Neural progenitor cell (in vitro differentiated cells): ENCODE measurements at regions not wholly inside any gene's neighbourhood (a gene's known extent, or its start where the extent isn't known, plus 50 kb on each side); places are given as distances from the start of the nearest gene placed in this dataset.

Experiments
- DNase-seq: peaks from one replicate; pipeline ENCODE4 v3.0.0-alpha.2; 2016; ENCODE audit warnings: low spot score
- H2AFZ ChIP-seq: fragments of 200-600 bp; sonication (generic); replicated peaks from 2 replicates; pipeline ENCODE4 v1.6.1; 2016; ENCODE audit warnings: antibody characterized with exemption
- H3F3A ChIP-seq: fragments of 200-600 bp; sonication (generic); 2 replicates; pipeline ENCODE4 v1.6.1; 2016; ENCODE audit warnings: antibody characterized with exemption, low read depth
- H3K27ac ChIP-seq: fragments of 200-600 bp; sonication (generic); 2 replicates; pipeline ENCODE4 v1.5.1; 2016; ENCODE audit warnings: mild to moderate bottlenecking
- H3K27me3 ChIP-seq: fragments of 200-600 bp; sonication (generic); 2 replicates; pipeline ENCODE4 v1.6.1; 2016; ENCODE audit warnings: mild to moderate bottlenecking, moderate library complexity
- H3K36me3 ChIP-seq: fragments of 200-600 bp; sonication (generic); 2 replicates; pipeline ENCODE4 v1.5.1; 2016
- H3K4me1 ChIP-seq: fragments of 200-600 bp; sonication (generic); 2 replicates; pipeline ENCODE4 v1.6.1; 2016; ENCODE audit warnings: mixed run types
- H3K4me2 ChIP-seq: fragments of 200-600 bp; sonication (generic); 2 replicates; pipeline ENCODE4 v1.6.1; 2016
- H3K4me3 ChIP-seq: fragments of 200-600 bp; sonication (generic); 2 replicates; pipeline ENCODE4 v1.5.1; 2016
- H3K79me2 ChIP-seq: fragments of 200-600 bp; sonication (generic); 2 replicates; pipeline ENCODE4 v1.6.1; 2016; ENCODE audit warnings: low read depth
- H3K9ac ChIP-seq: fragments of 200-600 bp; sonication (generic); 2 replicates; pipeline ENCODE4 v1.6.1; 2016
- H3K9me3 ChIP-seq: fragments of 200-600 bp; sonication (generic); 2 replicates; pipeline ENCODE4 v1.5.1; 2016; ENCODE audit warnings: low read depth
- H4K20me1 ChIP-seq: fragments of 200-600 bp; sonication (generic); 2 replicates; pipeline ENCODE4 v1.6.1; 2016; ENCODE audit warnings: low read depth
- H3K27ac Mint-ChIP-seq: 3 replicates; pipeline ENCODE4 v1.8.0; 2021; ENCODE audit warnings: mixed read lengths
- H3K27me3 Mint-ChIP-seq: 2 replicates; pipeline ENCODE4 v1.8.0; 2022; ENCODE audit warnings: low read depth, mild to moderate bottlenecking, inconsistent platforms, moderate library complexity, mixed read lengths; ENCODE audit not compliant: insufficient read depth
- H3K36me3 Mint-ChIP-seq: 3 replicates; pipeline ENCODE4 v1.8.0; 2021; ENCODE audit warnings: mixed read lengths
- H3K4me1 Mint-ChIP-seq: 3 replicates; pipeline ENCODE4 v1.8.0; 2021; ENCODE audit warnings: mixed read lengths
- H3K4me3 Mint-ChIP-seq: 3 replicates; pipeline ENCODE4 v1.8.0; 2021; ENCODE audit warnings: mild to moderate bottlenecking, moderate library complexity, mixed read lengths
- H3K9me3 Mint-ChIP-seq: 3 replicates; pipeline ENCODE4 v1.8.0; 2020; ENCODE audit warnings: mixed read lengths
- EZH2 ChIP-seq: fragments of 200-600 bp; sonication (generic); IDR thresholded peaks from 2 replicates; pipeline ENCODE4 v1.6.1; 2017; ENCODE audit warnings: antibody characterized with exemption, mild to moderate bottlenecking, moderate library complexity
- EZH2phosphoT487 ChIP-seq: fragments of 200-600 bp; sonication (generic); IDR thresholded peaks from 2 replicates; pipeline ENCODE4 v1.6.1; 2017; ENCODE audit warnings: antibody characterized with exemption
- TF ChIP-seq, protein P1 (sequence below): fragments of 200-600 bp; sonication (generic); IDR thresholded peaks from 2 replicates; pipeline ENCODE4 v1.5.1; 2017; ENCODE audit warnings: antibody characterized with exemption, mild to moderate bottlenecking

DNA sequence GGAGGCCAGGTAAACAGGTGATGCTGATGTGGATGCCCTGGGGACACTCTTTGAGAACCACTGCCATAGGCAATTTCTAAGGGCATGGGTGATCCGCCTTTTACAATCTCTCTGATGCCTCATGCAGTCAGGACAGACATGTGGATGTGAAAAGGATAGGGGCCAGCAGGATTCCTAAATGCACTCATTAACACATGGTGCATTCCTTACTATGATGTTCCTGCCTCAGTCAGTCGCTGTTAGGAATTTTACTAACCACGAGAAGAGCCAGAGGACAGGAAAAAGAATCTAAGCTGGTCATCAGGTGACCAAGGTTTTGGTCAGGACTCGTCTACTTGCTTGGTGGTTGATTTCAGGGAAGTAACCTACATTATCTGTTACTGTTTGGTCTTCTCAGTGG is 191.0 kb downstream of the ARL4C start:
- no peak for DNase-seq
- H3K27me3 Mint-ChIP-seq, result peaks cover 6% of the 10 kb centered on the region
- no peak overlapping the region for H2AFZ ChIP-seq
- no peak overlapping the region for H3K4me3 Mint-ChIP-seq
- peaks cover 20% of the 10 kb centered on the region for H3F3A ChIP-seq
- peak overlapping the region; percentile 37 for H3K4me2 ChIP-seq
- H4K20me1 ChIP-seq, result no peaks in the 10 kb centered on the region
- no peak for TF ChIP-seq EZH2phosphoT487
- TF ChIP-seq, protein P1, sequence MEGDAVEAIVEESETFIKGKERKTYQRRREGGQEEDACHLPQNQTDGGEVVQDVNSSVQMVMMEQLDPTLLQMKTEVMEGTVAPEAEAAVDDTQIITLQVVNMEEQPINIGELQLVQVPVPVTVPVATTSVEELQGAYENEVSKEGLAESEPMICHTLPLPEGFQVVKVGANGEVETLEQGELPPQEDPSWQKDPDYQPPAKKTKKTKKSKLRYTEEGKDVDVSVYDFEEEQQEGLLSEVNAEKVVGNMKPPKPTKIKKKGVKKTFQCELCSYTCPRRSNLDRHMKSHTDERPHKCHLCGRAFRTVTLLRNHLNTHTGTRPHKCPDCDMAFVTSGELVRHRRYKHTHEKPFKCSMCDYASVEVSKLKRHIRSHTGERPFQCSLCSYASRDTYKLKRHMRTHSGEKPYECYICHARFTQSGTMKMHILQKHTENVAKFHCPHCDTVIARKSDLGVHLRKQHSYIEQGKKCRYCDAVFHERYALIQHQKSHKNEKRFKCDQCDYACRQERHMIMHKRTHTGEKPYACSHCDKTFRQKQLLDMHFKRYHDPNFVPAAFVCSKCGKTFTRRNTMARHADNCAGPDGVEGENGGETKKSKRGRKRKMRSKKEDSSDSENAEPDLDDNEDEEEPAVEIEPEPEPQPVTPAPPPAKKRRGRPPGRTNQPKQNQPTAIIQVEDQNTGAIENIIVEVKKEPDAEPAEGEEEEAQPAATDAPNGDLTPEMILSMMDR, result no peak
- no peak for TF ChIP-seq EZH2
- H3K27ac Mint-ChIP-seq, result peak overlapping the region; percentile 44
- H3K4me3 ChIP-seq, result no peak overlapping the region
- no peak overlapping the region for H3K9ac ChIP-seq
- H3K9me3 ChIP-seq, result no peaks in the 10 kb centered on the region
- H3K9me3 Mint-ChIP-seq, result peaks cover 2% of the 10 kb centered on the region
- no peaks in the 10 kb centered on the region for H3K27me3 ChIP-seq
- H3K4me1 ChIP-seq, result peaks cover 39% of the 10 kb centered on the region
- no peaks in the 10 kb centered on the region for H3K79me2 ChIP-seq
- no peaks in the 10 kb centered on the region for H3K36me3 Mint-ChIP-seq
- peaks cover 52% of the 10 kb centered on the region for H3K4me1 Mint-ChIP-seq
- H3K27ac ChIP-seq, result no peak overlapping the region
- no peaks in the 10 kb centered on the region for H3K36me3 ChIP-seq

DNA sequence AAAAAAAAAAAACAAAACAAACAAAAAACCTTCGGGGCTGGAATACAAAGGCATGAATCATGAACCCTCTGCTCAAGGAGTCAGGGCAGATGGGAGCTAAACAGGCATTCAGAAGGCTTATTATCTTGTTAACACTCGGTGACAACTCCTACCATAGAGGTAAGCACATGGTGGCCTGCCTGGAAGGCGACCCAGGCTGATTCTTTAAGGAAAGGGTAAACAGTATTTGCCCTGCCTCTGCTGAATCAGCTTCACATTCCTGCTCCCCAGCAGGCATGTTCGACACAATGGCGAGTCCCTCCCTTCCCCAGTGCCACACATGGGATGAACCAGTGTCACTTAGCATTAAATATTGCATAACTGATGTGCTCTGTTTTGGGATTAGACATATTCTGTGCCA is 191.9 kb downstream of the ARL4C start:
- peaks cover 58% of the 10 kb centered on the region for H3K4me1 Mint-ChIP-seq
- no peaks in the 10 kb centered on the region for H3K9me3 ChIP-seq
- H3K27me3 Mint-ChIP-seq, result peaks cover 6% of the 10 kb centered on the region
- no peaks in the 10 kb centered on the region for H3K36me3 Mint-ChIP-seq
- H3K4me1 ChIP-seq, result peaks cover 39% of the 10 kb centered on the region
- H3K4me3 ChIP-seq, result no peak overlapping the region
- peaks cover 2% of the 10 kb centered on the region for H3K9me3 Mint-ChIP-seq
- peak overlapping the region; percentile 39 for H3K27ac ChIP-seq
- H3K27ac Mint-ChIP-seq, result no peak overlapping the region
- no peaks in the 10 kb centered on the region for H3K79me2 ChIP-seq
- H3K9ac ChIP-seq, result no peak overlapping the region
- peaks cover 20% of the 10 kb centered on the region for H3F3A ChIP-seq
- H4K20me1 ChIP-seq, result no peaks in the 10 kb centered on the region
- H3K4me3 Mint-ChIP-seq, result no peak overlapping the region
- H3K4me2 ChIP-seq, result peak overlapping the region; percentile 37
- no peaks in the 10 kb centered on the region for H3K27me3 ChIP-seq
- no peak overlapping the region for H2AFZ ChIP-seq
- TF ChIP-seq, protein P1, result no peak
- no peak for TF ChIP-seq EZH2phosphoT487
- TF ChIP-seq EZH2, result no peak
- peak; percentile 85 for DNase-seq
- H3K36me3 ChIP-seq, result no peaks in the 10 kb centered on the region

DNA sequence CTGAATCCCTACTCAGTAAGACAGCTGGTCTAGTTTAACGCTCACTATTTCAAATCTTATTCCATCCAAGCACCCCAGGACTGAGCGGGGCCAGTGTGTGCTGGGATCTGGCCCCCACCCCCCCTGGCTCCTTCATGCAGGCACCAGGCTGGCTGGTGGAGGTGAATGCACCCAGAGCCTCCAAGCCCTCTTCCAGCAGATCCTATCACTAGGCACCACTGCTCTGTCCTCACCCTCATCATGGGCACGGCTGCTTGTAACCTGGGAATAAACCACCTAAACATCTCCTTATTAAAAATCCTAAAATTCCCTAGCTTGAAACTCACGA is 194.3 kb downstream of the ARL4C start:
- H3K4me2 ChIP-seq, result no peak overlapping the region
- TF ChIP-seq, protein P1, result no peak
- TF ChIP-seq EZH2 (no peak), EZH2phosphoT487 (no peak)
- H3K27me3 ChIP-seq, result no peaks in the 10 kb centered on the region
- H3K27ac ChIP-seq, result no peak overlapping the region
- no peaks in the 10 kb centered on the region for H3K79me2 ChIP-seq
- H3K27ac Mint-ChIP-seq, result no peak overlapping the region
- no peak overlapping the region for H3K9ac ChIP-seq
- H4K20me1 ChIP-seq, result no peaks in the 10 kb centered on the region
- H3K9me3 Mint-ChIP-seq, result peaks cover 2% of the 10 kb centered on the region
- H3K27me3 Mint-ChIP-seq, result peaks cover 4% of the 10 kb centered on the region
- H3K36me3 Mint-ChIP-seq, result no peaks in the 10 kb centered on the region
- H3K4me1 Mint-ChIP-seq, result peaks cover 55% of the 10 kb centered on the region
- H3F3A ChIP-seq, result peaks cover 20% of the 10 kb centered on the region
- peaks cover 28% of the 10 kb centered on the region for H3K4me1 ChIP-seq
- H3K4me3 ChIP-seq, result no peak overlapping the region
- no peak overlapping the region for H2AFZ ChIP-seq
- H3K4me3 Mint-ChIP-seq, result peak overlapping the region; percentile 33
- no peaks in the 10 kb centered on the region for H3K9me3 ChIP-seq
- DNase-seq, result no peak
- no peaks in the 10 kb centered on the region for H3K36me3 ChIP-seq
